Kidney (tissue), 13 donors: ENCODE measurements at regions not wholly inside any gene's neighbourhood (a gene's known extent, or its start where the extent isn't known, plus 50 kb on each side); places are given as distances from the start of the nearest gene placed in this dataset.

Experiments
- DNase-seq, 5 donors: peaks; one replicate each; pipeline ENCODE4 v3.0.0-alpha.2; 2013 to 2020
- FAIRE-seq: peaks from 2 replicates; lab custom pipeline; 2012; peaks lifted over from hg19 to GRCh38; lab: Jason Lieb, UNC
- H3K27ac ChIP-seq, 2 donors: one replicate each; pipeline ENCODE4 v1.7.0; 2013; ENCODE audit warnings: low read depth in 2 of 2, low read length in 2 of 2, inconsistent platforms in 1 of 2
- H3K27me3 ChIP-seq: one replicate; pipeline ENCODE4 v1.7.1; 2013; ENCODE audit warnings: low read length, inconsistent platforms; ENCODE audit not compliant: control insufficient read depth, insufficient read depth
- H3K36me3 ChIP-seq, 3 donors: one replicate each; pipeline versions ENCODE4 v1.7.0 to v1.7.1; 2013; ENCODE audit warnings: low read length in 3 of 3, control low read depth in 1 of 3, inconsistent platforms in 1 of 3; ENCODE audit not compliant: insufficient read depth in 3 of 3, control insufficient read depth in 2 of 3
- H3K4me1 ChIP-seq, 3 donors: one replicate each; pipeline versions ENCODE4 v1.7.0 to v1.7.1; 2013; ENCODE audit warnings: low read length in 3 of 3, inconsistent platforms in 1 of 3, low read depth in 1 of 3; ENCODE audit not compliant: control insufficient read depth in 2 of 3, insufficient read depth in 2 of 3
- H3K4me3 ChIP-seq, 3 donors: one replicate each; pipeline versions ENCODE4 v1.7.0 to v1.8.1; 2013; ENCODE audit warnings: low read length in 3 of 3, control low read depth in 1 of 3, inconsistent platforms in 1 of 3
- H3K9ac ChIP-seq, 3 donors: one replicate each; pipeline versions ENCODE4 v1.7.0 to v1.7.1; 2013; ENCODE audit warnings: low read length in 3 of 3, control low read depth in 1 of 3, inconsistent platforms in 1 of 3
- H3K9me3 ChIP-seq, 3 donors: one replicate each; pipeline versions ENCODE4 v1.7.0 to v1.7.1; 2013; ENCODE audit warnings: low read length in 3 of 3, control low read depth in 1 of 3, inconsistent platforms in 1 of 3; ENCODE audit not compliant: control insufficient read depth in 2 of 3, insufficient read depth in 1 of 3
- CTCF ChIP-seq: IDR thresholded peaks from 3 replicates; pipeline ENCODE4 v1.5.1; 2012; ENCODE audit warnings: mild to moderate bottlenecking, moderate library complexity, borderline replicate concordance; ENCODE audit not compliant: insufficient read depth; ENCODE audit errors: extremely low read depth
- intact Hi-C: fragments of 100-400 bp; cut with DNase I; formaldehyde crosslinking; loops from one replicate; pipeline ENCODE4 v1.11.1; 2022
- donor health status: control.
- donor health status: control.
- donor health status: control.
- donor health status: control.
- donor health status: control.
- donor health status: DM: yes; HTN: yes; CAD: no.
- donor health status: Normal renal cell carcinoma (clear cell type).

GRCh38 chrX:99663136-99663535 is 746.9 kb downstream of the PCDH19 start:
- DNase-seq, result no peak
- H3K4me3 ChIP-seq, result no peak overlapping the region
- H3K9ac ChIP-seq, result no peak overlapping the region
- no peak for FAIRE-seq
- no peaks in the 10 kb centered on the region for H3K36me3 ChIP-seq
- no peaks in the 10 kb centered on the region for H3K9me3 ChIP-seq
- H3K27me3 ChIP-seq, result no peaks in the 10 kb centered on the region
- intact Hi-C loops, result no loop called here
- no peaks in the 10 kb centered on the region for H3K4me1 ChIP-seq
- no peak for TF ChIP-seq CTCF
- H3K27ac ChIP-seq, result no peak overlapping the region

GRCh38 chrX:99654188-99654587 is 755.9 kb downstream of the PCDH19 start:
- Histone ChIP-seq H3K9ac (no peak overlapping the region), H3K4me3 (no peak overlapping the region), H3K27me3 (no peaks in the 10 kb centered on the region), H3K27ac (no peak overlapping the region), H3K36me3 (no peaks in the 10 kb centered on the region), H3K4me1 (no peaks in the 10 kb centered on the region), H3K9me3 (no peaks in the 10 kb centered on the region)
- intact Hi-C loops, result no loop called here
- no peak for FAIRE-seq
- DNase-seq, result no peak
- TF ChIP-seq CTCF, result no peak

DNA sequence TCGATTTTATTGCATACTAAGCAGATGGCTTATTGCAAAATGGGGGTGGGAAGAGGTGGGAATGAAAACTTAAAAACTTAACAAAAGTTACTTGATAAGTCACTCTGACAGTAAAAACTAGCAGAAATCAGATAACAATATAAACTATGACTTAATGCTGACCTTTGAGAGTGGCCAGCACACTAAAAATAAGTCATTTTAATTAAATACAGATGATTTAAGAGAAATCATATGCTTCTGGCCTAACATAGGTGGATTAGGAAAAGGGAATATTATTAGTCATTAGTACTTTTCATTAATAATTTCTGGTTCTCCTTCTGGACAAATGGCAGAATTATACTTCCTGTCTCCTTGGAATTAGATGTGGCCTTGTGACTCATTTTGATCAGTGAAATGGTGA is 756.7 kb downstream of the PCDH19 start:
- Histone ChIP-seq H3K4me1 (no peaks in the 10 kb centered on the region), H3K27me3 (no peaks in the 10 kb centered on the region), H3K9ac (no peak overlapping the region), H3K9me3 (no peaks in the 10 kb centered on the region), H3K4me3 (no peak overlapping the region), H3K27ac (no peak overlapping the region), H3K36me3 (no peaks in the 10 kb centered on the region)
- intact Hi-C loops, result no loop called here
- no peak for TF ChIP-seq CTCF
- DNase-seq (no peak), FAIRE-seq (no peak)

GRCh38 chrX:99613041-99613440 is 797.0 kb downstream of the PCDH19 start:
- no peak overlapping the region for H3K27ac ChIP-seq
- TF ChIP-seq CTCF, result no peak
- intact Hi-C loops, result no loop called here
- FAIRE-seq, result no peak
- no peak overlapping the region for H3K9ac ChIP-seq
- H3K4me3 ChIP-seq, result no peak overlapping the region
- DNase-seq, result no peak
- H3K36me3 ChIP-seq, result no peaks in the 10 kb centered on the region
- no peaks in the 10 kb centered on the region for H3K9me3 ChIP-seq
- no peaks in the 10 kb centered on the region for H3K27me3 ChIP-seq
- H3K4me1 ChIP-seq, result no peaks in the 10 kb centered on the region
